ENCODE measurements at regions not wholly inside any gene's neighbourhood (a gene's known extent, or its start where the extent isn't known, plus 50 kb on each side); places are given as distances from the start of the nearest gene placed in this dataset.

GRCh38 chr2:239521518-239521815 is 120.6 kb upstream of the HDAC4 start:
- no peak for TF ChIP-seq CTCF (IDR thresholded peaks at IDR 0.05)
- TF ChIP-seq POLR2A (IDR thresholded peaks at IDR 0.05), result no peak
